Rectal smooth muscle tissue (tissue), 1 donor: ENCODE measurements at regions not wholly inside any gene's neighbourhood (a gene's known extent, or its start where the extent isn't known, plus 50 kb on each side); places are given as distances from the start of the nearest gene placed in this dataset.
"Not testable (repeated sequence)": the region's sequence is repeated elsewhere in the genome, so short reads cannot be mapped to it uniquely, and the experiment has no call there.

ENCODE experiments used
- H3K27ac ChIP-seq: one replicate; pipeline ENCODE4 v1.7.0; 2013; ENCODE audit warnings: low read depth, low read length, inconsistent platforms
- H3K27me3 ChIP-seq: one replicate; pipeline ENCODE4 v1.7.0; 2013; ENCODE audit warnings: low read length; ENCODE audit not compliant: control insufficient read depth, insufficient read depth
- H3K36me3 ChIP-seq: one replicate; pipeline ENCODE4 v1.7.0; 2013; ENCODE audit warnings: low read length; ENCODE audit not compliant: control insufficient read depth, insufficient read depth
- H3K4me1 ChIP-seq: one replicate; pipeline ENCODE4 v1.7.0; 2013; ENCODE audit warnings: low read length; ENCODE audit not compliant: control insufficient read depth, insufficient read depth
- H3K4me3 ChIP-seq: one replicate; pipeline ENCODE4 v1.7.0; 2013; ENCODE audit warnings: low read length
- H3K9ac ChIP-seq: one replicate; pipeline ENCODE4 v1.7.0; 2013; ENCODE audit warnings: low read length

DNA sequence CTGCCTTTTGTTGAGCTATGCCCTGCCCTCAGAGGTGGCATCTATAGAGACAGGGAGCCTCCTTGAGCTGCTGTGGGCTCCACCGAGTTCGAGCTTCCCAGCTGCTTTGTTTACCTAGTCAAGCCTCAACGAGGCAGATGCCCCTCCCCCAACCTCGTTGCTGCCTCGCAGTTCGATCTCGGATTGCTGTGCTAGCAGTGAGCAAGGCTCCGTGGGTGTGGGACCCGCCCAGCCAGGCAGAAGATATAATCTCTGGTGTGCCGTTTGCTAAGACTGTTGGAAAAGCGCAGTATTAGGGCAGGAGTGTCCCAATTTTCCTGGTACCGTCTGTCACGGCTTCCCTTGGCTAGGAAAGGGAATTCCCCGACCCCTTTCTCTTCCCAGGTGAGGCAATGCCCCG lies 88.4 kb upstream of the CDK6 start:
- Histone ChIP-seq H3K36me3 (no peaks in the 10 kb centered on the region), H3K27ac (no peak overlapping the region), H3K4me1 (no peaks in the 10 kb centered on the region), H3K9ac (no peak overlapping the region), H3K27me3 (no peaks in the 10 kb centered on the region), H3K4me3 (no peak overlapping the region)

- Histone ChIP-seq H3K4me3 (no peak overlapping the region), H3K27ac (no peak overlapping the region), H3K36me3 (no peaks in the 10 kb centered on the region), H3K27me3 (no peaks in the 10 kb centered on the region), H3K9ac (no peak overlapping the region), H3K4me1 (no peaks in the 10 kb centered on the region)
These were observed 80.9 kb upstream of the CDK6 start for GRCh38 chr7:92917230-92917629.

DNA sequence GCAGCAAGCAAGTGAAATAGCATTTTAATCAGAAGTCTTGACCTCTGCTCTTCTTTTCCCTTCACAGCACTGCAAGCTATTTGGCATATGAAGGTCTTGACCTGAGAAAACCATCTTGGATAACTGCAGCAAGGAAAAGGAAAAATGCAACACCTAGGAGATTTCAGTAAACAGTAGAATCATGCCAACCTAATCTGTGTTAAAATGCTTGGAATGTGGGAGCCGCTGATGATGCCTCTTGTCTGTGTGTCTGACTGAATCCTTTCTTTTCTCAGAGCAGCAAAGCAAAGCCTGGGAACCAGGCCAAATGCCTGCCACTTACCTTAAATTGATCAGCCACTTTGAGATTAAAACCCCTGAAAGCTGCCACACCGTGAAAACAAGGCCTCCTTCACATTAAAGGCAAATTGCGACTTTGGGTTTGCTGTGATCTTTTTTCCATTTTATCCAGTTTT lies 80.4 kb upstream of the CDK6 start:
- no peaks in the 10 kb centered on the region for H3K27me3 ChIP-seq
- no peaks in the 10 kb centered on the region for H3K4me1 ChIP-seq
- H3K36me3 ChIP-seq: no peaks in the 10 kb centered on the region
- H3K27ac ChIP-seq: no peak overlapping the region
- H3K4me3 ChIP-seq: no peak overlapping the region
- no peak overlapping the region for H3K9ac ChIP-seq

- no peaks in the 10 kb centered on the region for H3K27me3 ChIP-seq
- no peaks in the 10 kb centered on the region for H3K36me3 ChIP-seq
- no peak overlapping the region for H3K4me3 ChIP-seq
- H3K27ac ChIP-seq: no peak overlapping the region
- no peak overlapping the region for H3K9ac ChIP-seq
- no peaks in the 10 kb centered on the region for H3K4me1 ChIP-seq
These were observed 79.0 kb upstream of the CDK6 start for GRCh38 chr7:92915348-92915747.

DNA sequence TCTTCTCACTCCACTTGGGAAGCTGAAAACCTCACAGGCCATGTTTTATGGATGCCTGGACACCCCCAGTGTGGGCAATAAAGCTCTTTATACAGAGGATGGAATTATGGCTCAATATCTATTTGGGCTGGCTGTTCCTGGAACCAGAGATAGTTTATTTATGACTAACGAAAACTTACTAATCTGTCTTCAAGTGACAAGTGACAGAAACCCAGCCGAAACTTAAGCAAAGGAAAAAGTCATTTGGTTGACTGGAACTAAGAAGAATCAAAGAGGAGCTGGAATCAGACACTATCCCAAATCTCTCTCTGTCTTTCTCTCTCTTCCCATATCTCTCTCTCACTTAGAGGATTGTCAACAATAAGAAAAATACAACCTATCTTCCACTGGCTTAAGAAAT lies 78.3 kb upstream of the CDK6 start:
- Histone ChIP-seq H3K27me3 (no peaks in the 10 kb centered on the region), H3K4me3 (no peak overlapping the region), H3K36me3 (no peaks in the 10 kb centered on the region), H3K9ac (no peak overlapping the region), H3K4me1 (no peaks in the 10 kb centered on the region), H3K27ac (no peak overlapping the region)

GRCh38 chr7:92913849-92914248 lies 77.5 kb upstream of the CDK6 start:
- no peaks in the 10 kb centered on the region for H3K4me1 ChIP-seq
- H3K9ac ChIP-seq: no peak overlapping the region
- H3K27ac ChIP-seq: no peak overlapping the region
- no peaks in the 10 kb centered on the region for H3K27me3 ChIP-seq
- no peak overlapping the region for H3K4me3 ChIP-seq
- no peaks in the 10 kb centered on the region for H3K36me3 ChIP-seq

GRCh38 chr7:92910976-92911375 lies 74.6 kb upstream of the CDK6 start:
- no peak overlapping the region for H3K9ac ChIP-seq
- H3K27ac ChIP-seq: no peak overlapping the region
- no peak overlapping the region for H3K4me3 ChIP-seq
- no peaks in the 10 kb centered on the region for H3K27me3 ChIP-seq
- no peaks in the 10 kb centered on the region for H3K36me3 ChIP-seq
- no peaks in the 10 kb centered on the region for H3K4me1 ChIP-seq

DNA sequence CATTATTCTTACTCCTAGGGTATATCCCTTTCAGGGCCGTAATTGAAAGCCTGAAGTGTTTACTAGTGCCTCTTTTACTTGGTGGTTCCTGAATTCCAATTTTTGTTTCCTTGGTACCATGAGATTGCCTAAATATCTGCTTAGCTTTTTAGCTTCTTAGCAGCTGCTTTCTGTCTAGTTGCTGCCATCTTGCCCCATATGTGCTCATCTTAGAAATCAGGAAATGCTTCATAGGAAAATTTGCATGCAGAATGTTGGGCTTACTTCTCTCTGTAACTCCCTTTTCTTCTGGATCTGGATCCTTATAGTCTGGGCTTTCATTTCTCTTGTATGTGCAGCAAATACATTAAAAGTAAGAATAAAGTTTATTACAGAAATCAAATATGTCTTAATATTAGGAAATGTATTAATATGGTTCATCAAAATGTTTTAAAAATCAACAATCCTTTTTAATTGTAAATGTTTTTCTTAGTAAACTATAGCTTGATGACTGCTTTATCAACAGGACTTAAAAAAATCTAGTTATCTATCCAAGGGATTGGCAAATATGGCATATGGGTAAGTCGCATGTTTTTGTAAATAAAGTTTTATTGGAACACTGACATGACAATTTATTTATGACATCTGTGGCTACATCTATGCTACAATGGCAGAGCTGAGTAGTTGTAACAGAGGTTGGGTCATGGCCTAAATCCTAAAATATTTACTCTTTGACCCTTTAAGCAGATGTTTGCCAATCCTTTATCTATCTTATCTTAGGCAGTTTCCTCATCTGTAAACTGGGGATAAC lies 73.5 kb upstream of the CDK6 start:
- H3K4me1 ChIP-seq: no peaks in the 10 kb centered on the region
- H3K9ac ChIP-seq: no peak overlapping the region
- no peaks in the 10 kb centered on the region for H3K27me3 ChIP-seq
- no peak overlapping the region for H3K4me3 ChIP-seq
- no peak overlapping the region for H3K27ac ChIP-seq
- no peaks in the 10 kb centered on the region for H3K36me3 ChIP-seq

GRCh38 chr7:92904244-92905131 lies 68.1 kb upstream of the CDK6 start:
- no peak overlapping the region for H3K9ac ChIP-seq
- no peak overlapping the region for H3K27ac ChIP-seq
- no peak overlapping the region for H3K4me3 ChIP-seq
- no peaks in the 10 kb centered on the region for H3K36me3 ChIP-seq
- no peaks in the 10 kb centered on the region for H3K4me1 ChIP-seq
- no peaks in the 10 kb centered on the region for H3K27me3 ChIP-seq

DNA sequence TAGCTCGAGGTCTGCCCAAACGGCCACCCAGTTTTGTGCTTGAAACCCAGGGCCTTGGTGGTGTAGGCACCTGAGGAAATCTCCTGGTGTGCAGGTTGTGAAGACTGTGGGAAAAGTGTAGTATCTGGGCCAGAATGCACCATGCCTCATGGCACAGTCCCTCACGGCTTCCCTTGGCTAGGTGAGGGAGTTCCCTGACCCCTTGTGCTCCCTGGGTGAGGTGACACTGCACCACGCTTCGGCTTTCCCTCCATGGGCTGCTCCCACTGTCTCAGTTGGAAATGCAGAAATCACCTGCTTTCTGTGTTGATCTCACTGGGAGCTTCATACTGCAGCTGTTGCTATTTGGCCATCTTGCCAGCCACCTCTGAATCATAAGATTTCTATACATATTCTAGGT lies 62.4 kb upstream of the CDK6 start:
- H3K27ac ChIP-seq: no peak overlapping the region
- no peak overlapping the region for H3K9ac ChIP-seq
- H3K36me3 ChIP-seq: no peaks in the 10 kb centered on the region
- H3K27me3 ChIP-seq: no peaks in the 10 kb centered on the region
- H3K4me1 ChIP-seq: no peaks in the 10 kb centered on the region
- H3K4me3 ChIP-seq: no peak overlapping the region

GRCh38 chr7:92894857-92895256 lies 58.5 kb upstream of the CDK6 start:
- H3K27me3 ChIP-seq, H3K4me3 ChIP-seq, H3K36me3 ChIP-seq, H3K27ac ChIP-seq, H3K9ac ChIP-seq, H3K4me1 ChIP-seq: not testable (repeated sequence)

- no peak overlapping the region for H3K9ac ChIP-seq
- no peak overlapping the region for H3K27ac ChIP-seq
- no peaks in the 10 kb centered on the region for H3K4me1 ChIP-seq
- H3K27me3 ChIP-seq: no peaks in the 10 kb centered on the region
- H3K4me3 ChIP-seq: no peak overlapping the region
- no peaks in the 10 kb centered on the region for H3K36me3 ChIP-seq
These were observed 52.7 kb upstream of the CDK6 start for GRCh38 chr7:92889081-92889480.
